Endothelial cell of umbilical vein (primary cell): ENCODE measurements at regions not wholly inside any gene's neighbourhood (a gene's known extent, or its start where the extent isn't known, plus 50 kb on each side); places are given as distances from the start of the nearest gene placed in this dataset.
"Not testable (repeated sequence)": the region's sequence is repeated elsewhere in the genome, so short reads cannot be mapped to it uniquely, and the experiment has no call there.

Experiments used
- BruUV-seq: library from RNA; stranded (reverse); fragments of 400-500 nt; replicated peaks from 2 replicates; lab custom pipeline; 2021; lab: Mats Ljungman, UMichigan
- CTCF ChIA-PET: fragments of 300-600, 350-600 bp; sonication (Branson Sonifier 250); formaldehyde crosslinking; loops from one replicate; lab custom pipeline; 2021; ENCODE audit warnings: antibody characterized with exemption, inconsistent platforms; lab: Charles Lee
- POLR2A ChIA-PET: fragments of 300-600, 350-600 bp; sonication (Branson Sonifier 250); formaldehyde crosslinking; loops from one replicate; lab custom pipeline; 2021; ENCODE audit warnings: antibody characterized with exemption, inconsistent platforms; lab: Charles Lee
- DNase-seq: peaks from one replicate; pipeline ENCODE4 v3.0.0-alpha.2; 2011; ENCODE audit warnings: low read depth, low spot score
- FAIRE-seq: peaks from 2 replicates; lab custom pipeline; 2011; peaks lifted over from hg19 to GRCh38; lab: Jason Lieb, UNC
- H2AFZ ChIP-seq: 2 replicates; pipeline ENCODE4 v1.6.0; 2012; ENCODE audit warnings: low read depth, low read length, control low read depth, inconsistent platforms
- H3K27ac ChIP-seq: 2 replicates; pipeline ENCODE4 v1.5.1; 2011; ENCODE audit warnings: low read depth, mild to moderate bottlenecking, control low read depth, low read length, moderate library complexity; ENCODE audit not compliant: insufficient read depth
- H3K27me3 ChIP-seq, 2 experiments: 2 replicates each; pipeline versions ENCODE4 v1.6.0 to v1.6.1; 2011; ENCODE audit warnings: low read length in 2 of 2, mixed read lengths in 1 of 2; ENCODE audit not compliant: control insufficient read depth in 2 of 2, insufficient read depth in 2 of 2
- H3K36me3 ChIP-seq, 2 experiments: 2 replicates in 1 of 2; 3 replicates in 1 of 2; pipeline ENCODE4 v1.5.1; 2011; ENCODE audit warnings: low read length in 2 of 2, mild to moderate bottlenecking in 1 of 2, moderate library complexity in 1 of 2; ENCODE audit not compliant: control insufficient read depth in 2 of 2, insufficient read depth in 2 of 2; ENCODE audit errors: extremely low read depth in 1 of 2
- H3K4me1 ChIP-seq: 3 replicates; pipeline ENCODE4 v1.5.1; 2011; ENCODE audit warnings: mild to moderate bottlenecking, low read length; ENCODE audit not compliant: control insufficient read depth, insufficient read depth; ENCODE audit errors: extremely low read depth
- H3K4me2 ChIP-seq: 2 replicates; pipeline ENCODE4 v1.6.1; 2011; ENCODE audit warnings: low read length, control low read depth, mixed read lengths; ENCODE audit not compliant: insufficient read depth
- H3K4me3 ChIP-seq, 3 experiments: fragments of 200-600 bp in 1 of 3; sonication (generic), shearing (Covaris generic) in 1 of 3; replicated peaks in 1 of 3; 2 replicates each; pipeline ENCODE4 v1.5.1; 2011 to 2016; ENCODE audit warnings: control low read depth in 3 of 3, low read length in 3 of 3, mild to moderate bottlenecking in 2 of 3, inconsistent platforms in 1 of 3, low read depth in 1 of 3, moderate library complexity in 1 of 3; ENCODE audit not compliant: insufficient read depth in 1 of 3
- H3K79me2 ChIP-seq: 2 replicates; pipeline ENCODE4 v1.6.0; 2012; ENCODE audit warnings: low read length, inconsistent platforms; ENCODE audit not compliant: control insufficient read depth, insufficient read depth
- H3K9ac ChIP-seq: replicated peaks from 2 replicates; pipeline ENCODE3; 2011; ENCODE audit warnings: low read length, control low read depth; ENCODE audit not compliant: insufficient read depth; ENCODE audit errors: extremely low read depth
- H3K9me1 ChIP-seq: replicated peaks from 3 replicates; pipeline ENCODE4 v1.6.0; 2011; ENCODE audit warnings: mild to moderate bottlenecking, low read length; ENCODE audit not compliant: control insufficient read depth, insufficient read depth; ENCODE audit errors: extremely low read depth
- H3K9me3 ChIP-seq: replicated peaks from 2 replicates; pipeline ENCODE4 v1.5.1; 2012; ENCODE audit warnings: low read length, inconsistent platforms; ENCODE audit not compliant: control insufficient read depth, insufficient read depth
- H4K20me1 ChIP-seq: replicated peaks from 2 replicates; pipeline ENCODE3; 2011; ENCODE audit warnings: mild to moderate bottlenecking, low read length; ENCODE audit not compliant: control insufficient read depth, insufficient read depth; ENCODE audit errors: extremely low read depth
- EZH2 ChIP-seq: IDR thresholded peaks from 2 replicates; pipeline ENCODE4 v1.6.1; 2012; ENCODE audit warnings: borderline replicate concordance, low read depth, mild to moderate bottlenecking, moderate library complexity, low read length, inconsistent platforms; ENCODE audit not compliant: severe bottlenecking
- FOS ChIP-seq: IDR thresholded peaks from 2 replicates; pipeline ENCODE4 v1.6.1; 2011; ENCODE audit warnings: mild to moderate bottlenecking, low read length, moderate library complexity, borderline replicate concordance; ENCODE audit not compliant: insufficient read depth
- GATA2 ChIP-seq: IDR thresholded peaks from 2 replicates; pipeline ENCODE4 v1.7.0; 2011; ENCODE audit warnings: low read depth, mild to moderate bottlenecking, moderate library complexity, mixed read lengths, low read length; ENCODE audit not compliant: insufficient read length, insufficient read depth
- JUN ChIP-seq: IDR thresholded peaks from 2 replicates; pipeline ENCODE4 v1.6.1; 2011; ENCODE audit warnings: borderline replicate concordance, low read depth; ENCODE audit not compliant: insufficient read length, insufficient read depth
- MYC ChIP-seq: IDR thresholded peaks from one replicate; pipeline ENCODE4 v1.6.1; 2011; ENCODE audit warnings: mild to moderate bottlenecking, low read depth, low read length
- POLR2A ChIP-seq: IDR thresholded peaks from 2 replicates; pipeline ENCODE4 v1.6.1; 2012; ENCODE audit warnings: low read depth, mild to moderate bottlenecking, control low read depth, low read length
- POLR2AphosphoS5 ChIP-seq: IDR thresholded peaks from 2 replicates; pipeline ENCODE4 v1.6.1; 2012; ENCODE audit warnings: low read depth, mild to moderate bottlenecking, control low read depth, low read length, moderate library complexity; ENCODE audit not compliant: insufficient read depth
- dilution Hi-C: fragments of 300-500 bp; cut with MboI; formaldehyde crosslinking; loops from one replicate; pipeline ENCODE4 v1.15.0; 2019; ENCODE audit warnings: low sequenced_read_pairs; ENCODE audit not compliant: extremely low pct_ligation_motif_present
- intact Hi-C: fragments of 100-400 bp; cut with micrococcal nuclease; formaldehyde crosslinking; loops from one replicate; pipeline ENCODE4 v1.10.0; 2022
- TF ChIP-seq, protein P1 (sequence below): IDR thresholded peaks from 2 replicates; pipeline ENCODE4 v1.6.1; 2011; ENCODE audit not compliant: insufficient read depth, insufficient read length
- TF ChIP-seq, protein P2 (sequence below), 2 donors: IDR thresholded peaks; 1 replicate in 1 of 2; 2 replicates in 1 of 2; pipeline ENCODE4 v1.5.1; 2011; ENCODE audit warnings: low read length in 2 of 2, mild to moderate bottlenecking in 2 of 2, moderate library complexity in 2 of 2, control low read depth in 1 of 2, inconsistent platforms in 1 of 2, low read depth in 1 of 2; ENCODE audit not compliant: insufficient read depth in 1 of 2; ENCODE audit errors: extremely low read depth in 1 of 2

DNA sequence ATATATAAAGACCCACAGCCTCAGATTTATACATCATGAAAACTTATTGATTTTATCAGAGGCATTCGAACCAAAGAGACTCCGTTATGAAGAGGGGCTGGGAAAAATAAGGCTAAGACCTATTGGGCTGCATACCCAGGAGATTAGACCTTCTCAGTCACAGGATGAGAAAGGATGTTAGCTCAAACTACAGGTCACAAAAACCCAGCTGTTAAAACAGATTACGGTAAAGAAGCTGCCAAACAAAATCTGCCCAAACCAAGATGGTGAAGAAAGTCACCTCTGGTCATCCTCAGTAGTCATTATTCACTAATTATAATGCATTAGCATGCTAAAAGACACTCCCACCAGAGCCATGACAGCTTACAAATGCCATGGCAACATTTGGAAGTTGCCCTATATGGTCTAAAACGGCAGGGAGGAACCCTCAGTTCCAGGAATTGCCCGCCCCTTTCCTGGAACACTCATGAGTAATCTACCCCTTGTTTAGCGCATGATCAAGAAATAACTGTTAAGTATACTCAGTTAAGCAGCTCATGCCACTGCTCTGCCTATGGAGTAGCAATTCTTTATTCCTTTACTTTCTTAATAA lies 362.5 kb upstream of the PCDH15 start:
- BruUV-seq = no TSS peak
- no peaks in the 10 kb centered on the region for H3K4me1 ChIP-seq
- no peak overlapping the region for H2AFZ ChIP-seq
- H3K9me3 ChIP-seq = no peaks in the 10 kb centered on the region
- no peak overlapping the region for H3K4me2 ChIP-seq
- H3K9ac ChIP-seq = no peak overlapping the region
- ChIA-PET POLR2A (no interaction called here), CTCF (no interaction called here)
- no peaks in the 10 kb centered on the region for H4K20me1 ChIP-seq
- dilution Hi-C loops (no loop called here), intact Hi-C loops (no loop called here)
- H3K27ac ChIP-seq = no peak overlapping the region
- H3K36me3 ChIP-seq = no peaks in the 10 kb centered on the region
- no peaks in the 10 kb centered on the region for H3K79me2 ChIP-seq
- TF ChIP-seq FOS (no peak), GATA2 (no peak), POLR2A (no peak), EZH2 (no peak), MYC (no peak), POLR2AphosphoS5 (no peak), JUN (no peak)
- TF ChIP-seq, protein P1, sequence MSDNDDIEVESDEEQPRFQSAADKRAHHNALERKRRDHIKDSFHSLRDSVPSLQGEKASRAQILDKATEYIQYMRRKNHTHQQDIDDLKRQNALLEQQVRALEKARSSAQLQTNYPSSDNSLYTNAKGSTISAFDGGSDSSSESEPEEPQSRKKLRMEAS = no peak
- TF ChIP-seq, protein P2, sequence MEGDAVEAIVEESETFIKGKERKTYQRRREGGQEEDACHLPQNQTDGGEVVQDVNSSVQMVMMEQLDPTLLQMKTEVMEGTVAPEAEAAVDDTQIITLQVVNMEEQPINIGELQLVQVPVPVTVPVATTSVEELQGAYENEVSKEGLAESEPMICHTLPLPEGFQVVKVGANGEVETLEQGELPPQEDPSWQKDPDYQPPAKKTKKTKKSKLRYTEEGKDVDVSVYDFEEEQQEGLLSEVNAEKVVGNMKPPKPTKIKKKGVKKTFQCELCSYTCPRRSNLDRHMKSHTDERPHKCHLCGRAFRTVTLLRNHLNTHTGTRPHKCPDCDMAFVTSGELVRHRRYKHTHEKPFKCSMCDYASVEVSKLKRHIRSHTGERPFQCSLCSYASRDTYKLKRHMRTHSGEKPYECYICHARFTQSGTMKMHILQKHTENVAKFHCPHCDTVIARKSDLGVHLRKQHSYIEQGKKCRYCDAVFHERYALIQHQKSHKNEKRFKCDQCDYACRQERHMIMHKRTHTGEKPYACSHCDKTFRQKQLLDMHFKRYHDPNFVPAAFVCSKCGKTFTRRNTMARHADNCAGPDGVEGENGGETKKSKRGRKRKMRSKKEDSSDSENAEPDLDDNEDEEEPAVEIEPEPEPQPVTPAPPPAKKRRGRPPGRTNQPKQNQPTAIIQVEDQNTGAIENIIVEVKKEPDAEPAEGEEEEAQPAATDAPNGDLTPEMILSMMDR (IDR thresholded peaks at IDR 0.05; ENCODE audit: extremely low read depth in 1 of 2, insufficient read depth in 1 of 2, low read depth in 1 of 2, low read length in 2 of 2) = no peak
- no peaks in the 10 kb centered on the region for H3K9me1 ChIP-seq
- H3K4me3 ChIP-seq = no peak overlapping the region
- H3K27me3 ChIP-seq = no peaks in the 10 kb centered on the region
- DNase-seq (peak; percentile 37), FAIRE-seq (no peak)

GRCh38 chr10:55162321-55162720 lies 361.3 kb upstream of the PCDH15 start:
- CTCF ChIA-PET, H3K9me3 ChIP-seq, H3K4me3 ChIP-seq, H4K20me1 ChIP-seq, H3K4me1 ChIP-seq, H3K4me2 ChIP-seq, DNase-seq, H3K9ac ChIP-seq, FAIRE-seq, H3K27ac ChIP-seq, dilution Hi-C loops, BruUV-seq, H3K36me3 ChIP-seq, POLR2A ChIA-PET, intact Hi-C loops, H3K79me2 ChIP-seq, H3K27me3 ChIP-seq, H2AFZ ChIP-seq, H3K9me1 ChIP-seq: not testable (repeated sequence)
